HEK293 (cell line): ENCODE measurements at regions not wholly inside any gene's neighbourhood (a gene's known extent, or its start where the extent isn't known, plus 50 kb on each side); places are given as distances from the start of the nearest gene placed in this dataset.

ENCODE experiments used
- CTCF ChIA-PET: fragments of 350-600 bp; formaldehyde crosslinking; extraction: SDS; loops from one replicate; lab custom pipeline; 2021; ENCODE audit warnings: antibody characterized with exemption; lab: Yijun Ruan, JAX
- POLR2A ChIA-PET: fragments of 300-600 bp; formaldehyde crosslinking; extraction: SDS; loops from one replicate; lab custom pipeline; 2020; ENCODE audit warnings: antibody characterized with exemption, inconsistent platforms; lab: Yijun Ruan, JAX
- H3K27ac ChIP-seq: fragments of 200-500 bp; sonication (Bioruptor generic); 2 replicates; pipeline ENCODE4 v1.5.1; 2014; ENCODE audit warnings: low read depth, low read length, control low read depth, inconsistent platforms; ENCODE audit errors: extremely low read depth
- H3K36me3 ChIP-seq, 2 experiments: fragments of 200-500 bp in 1 of 2; sonication (Bioruptor generic) in 1 of 2; 1 replicate in 1 of 2; 2 replicates in 1 of 2; pipeline ENCODE4 v1.5.1; 2014 to 2017; ENCODE audit warnings: inconsistent platforms in 2 of 2, low read length in 2 of 2; ENCODE audit not compliant: control insufficient read depth in 2 of 2, insufficient read depth in 1 of 2
- H3K4me1 ChIP-seq: fragments of 200-500 bp; sonication (Bioruptor generic); 2 replicates; pipeline ENCODE4 v1.5.1; 2014; ENCODE audit warnings: mild to moderate bottlenecking, low read length, inconsistent platforms; ENCODE audit not compliant: control insufficient read depth, insufficient read depth
- H3K4me3 ChIP-seq: 2 replicates; pipeline ENCODE4 v1.5.1; 2011; ENCODE audit warnings: low read depth, mild to moderate bottlenecking, control low read depth, low read length, moderate library complexity
- H3K9me3 ChIP-seq: fragments of 200-500 bp; sonication (Bioruptor generic); 2 replicates; pipeline ENCODE4 v1.5.1; 2014; ENCODE audit warnings: low read depth, low read length, inconsistent platforms; ENCODE audit not compliant: control insufficient read depth, insufficient read depth
- HOXD13 ChIP-seq: sonication (generic); formaldehyde crosslinking; IDR thresholded peaks from 2 replicates; pipeline ENCODE4 v1.8.0; 2022; ENCODE audit warnings: missing genetic modification reagents, borderline replicate concordance
- SALL2 ChIP-seq: fragments of 450-650 bp; formaldehyde crosslinking; IDR thresholded peaks from 2 replicates; pipeline ENCODE4 v1.5.0; 2017; ENCODE audit warnings: missing biosample characterization, mild to moderate bottlenecking, missing genetic modification characterization, borderline replicate concordance
- YY1 ChIP-seq: fragments of 450-650 bp; formaldehyde crosslinking; IDR thresholded peaks from 2 replicates; pipeline ENCODE4 v1.5.1; 2018; ENCODE audit warnings: missing biosample characterization, missing genetic modification characterization
- ZBTB17 ChIP-seq: fragments of 450-650 bp; formaldehyde crosslinking; IDR thresholded peaks from 2 replicates; pipeline ENCODE4 v1.5.1; 2016; ENCODE audit warnings: missing biosample characterization, missing genetic modification characterization
- ZNF157 ChIP-seq: fragments of 450-650 bp; formaldehyde crosslinking; IDR thresholded peaks from 2 replicates; pipeline ENCODE4 v1.5.1; 2016; ENCODE audit warnings: missing biosample characterization, missing genetic modification characterization
- ZNF16 ChIP-seq: fragments of 450-650 bp; formaldehyde crosslinking; IDR thresholded peaks from 2 replicates; pipeline ENCODE4 v1.5.1; 2016; ENCODE audit warnings: low read depth, missing biosample characterization, missing genetic modification characterization
- ZNF223 ChIP-seq: fragments of 450-650 bp; formaldehyde crosslinking; IDR thresholded peaks from 2 replicates; pipeline ENCODE4 v1.5.1; 2016; ENCODE audit warnings: missing biosample characterization, missing genetic modification characterization
- ZNF37A ChIP-seq: fragments of 450-650 bp; IDR thresholded peaks from 2 replicates; pipeline ENCODE4 v1.5.1; 2018; ENCODE audit warnings: missing biosample characterization, missing genetic modification characterization
- ZNF426 ChIP-seq: fragments of 450-650 bp; formaldehyde crosslinking; IDR thresholded peaks from 2 replicates; pipeline ENCODE4 v1.5.1; 2017; ENCODE audit warnings: missing biosample characterization, missing genetic modification characterization, mild to moderate bottlenecking, inconsistent platforms, moderate library complexity
- ZNF560 ChIP-seq: fragments of 450-650 bp; formaldehyde crosslinking; IDR thresholded peaks from 2 replicates; pipeline ENCODE4 v1.5.1; 2017; ENCODE audit warnings: missing biosample characterization, missing genetic modification characterization, borderline replicate concordance
- ZNF701 ChIP-seq: fragments of 450-650 bp; formaldehyde crosslinking; IDR thresholded peaks from 2 replicates; pipeline ENCODE4 v1.5.1; 2016; ENCODE audit warnings: missing biosample characterization, missing genetic modification characterization
- ZNF768 ChIP-seq: fragments of 450-650 bp; formaldehyde crosslinking; IDR thresholded peaks from 2 replicates; pipeline ENCODE4 v1.5.1; 2018; ENCODE audit warnings: missing biosample characterization, mild to moderate bottlenecking, missing genetic modification characterization
- ZNF777 ChIP-seq: fragments of 450-650 bp; formaldehyde crosslinking; IDR thresholded peaks from 2 replicates; pipeline ENCODE4 v1.5.1; 2017; ENCODE audit warnings: missing biosample characterization, missing genetic modification characterization, borderline replicate concordance
- ZNF791 ChIP-seq: fragments of 450-650 bp; formaldehyde crosslinking; IDR thresholded peaks from 2 replicates; pipeline ENCODE4 v1.5.1; 2016; ENCODE audit warnings: missing biosample characterization, missing genetic modification characterization
- ZSCAN23 ChIP-seq: fragments of 450-650 bp; formaldehyde crosslinking; IDR thresholded peaks from 2 replicates; pipeline ENCODE4 v1.5.1; 2016; ENCODE audit warnings: missing biosample characterization, missing genetic modification characterization
- TF ChIP-seq, protein P1 (sequence below): fragments of 450-650 bp; formaldehyde crosslinking; IDR thresholded peaks from 2 replicates; pipeline ENCODE4 v1.5.1; 2016; ENCODE audit warnings: missing biosample characterization, missing genetic modification characterization
- TF ChIP-seq, protein P2 (sequence below): fragments of 450-650 bp; formaldehyde crosslinking; IDR thresholded peaks from 2 replicates; pipeline ENCODE4 v1.5.1; 2016; ENCODE audit warnings: missing biosample characterization, missing genetic modification characterization
- TF ChIP-seq, protein P3 (sequence below): fragments of 450-650 bp; formaldehyde crosslinking; IDR thresholded peaks from 2 replicates; pipeline ENCODE4 v1.5.1; 2016; ENCODE audit warnings: missing biosample characterization, missing genetic modification characterization
- TF ChIP-seq, protein P4 (sequence below): fragments of 450-650 bp; formaldehyde crosslinking; IDR thresholded peaks from 2 replicates; pipeline ENCODE4 v1.5.1; 2016; ENCODE audit warnings: missing biosample characterization, missing genetic modification characterization

DNA sequence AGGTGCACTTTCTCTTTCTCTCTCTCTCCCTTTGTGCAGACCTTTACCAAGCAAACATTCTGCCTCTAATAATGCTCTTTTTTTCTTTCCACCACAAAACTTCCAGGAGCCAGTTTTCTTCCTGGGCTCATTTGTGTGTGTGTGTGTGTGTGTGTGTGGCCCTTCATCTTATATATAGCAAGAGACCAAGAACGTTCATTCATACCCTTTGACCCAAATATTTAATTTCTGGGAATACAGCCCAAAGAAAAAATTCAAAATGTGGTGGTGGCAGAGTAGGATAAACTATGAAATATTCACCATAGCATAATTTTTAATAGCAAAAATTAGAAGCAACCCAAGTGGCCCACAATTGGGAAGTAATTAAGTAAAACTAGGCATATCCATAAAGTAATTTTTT is 398.9 kb downstream of the IGSF11 start (continued):
- TF ChIP-seq, protein P1, sequence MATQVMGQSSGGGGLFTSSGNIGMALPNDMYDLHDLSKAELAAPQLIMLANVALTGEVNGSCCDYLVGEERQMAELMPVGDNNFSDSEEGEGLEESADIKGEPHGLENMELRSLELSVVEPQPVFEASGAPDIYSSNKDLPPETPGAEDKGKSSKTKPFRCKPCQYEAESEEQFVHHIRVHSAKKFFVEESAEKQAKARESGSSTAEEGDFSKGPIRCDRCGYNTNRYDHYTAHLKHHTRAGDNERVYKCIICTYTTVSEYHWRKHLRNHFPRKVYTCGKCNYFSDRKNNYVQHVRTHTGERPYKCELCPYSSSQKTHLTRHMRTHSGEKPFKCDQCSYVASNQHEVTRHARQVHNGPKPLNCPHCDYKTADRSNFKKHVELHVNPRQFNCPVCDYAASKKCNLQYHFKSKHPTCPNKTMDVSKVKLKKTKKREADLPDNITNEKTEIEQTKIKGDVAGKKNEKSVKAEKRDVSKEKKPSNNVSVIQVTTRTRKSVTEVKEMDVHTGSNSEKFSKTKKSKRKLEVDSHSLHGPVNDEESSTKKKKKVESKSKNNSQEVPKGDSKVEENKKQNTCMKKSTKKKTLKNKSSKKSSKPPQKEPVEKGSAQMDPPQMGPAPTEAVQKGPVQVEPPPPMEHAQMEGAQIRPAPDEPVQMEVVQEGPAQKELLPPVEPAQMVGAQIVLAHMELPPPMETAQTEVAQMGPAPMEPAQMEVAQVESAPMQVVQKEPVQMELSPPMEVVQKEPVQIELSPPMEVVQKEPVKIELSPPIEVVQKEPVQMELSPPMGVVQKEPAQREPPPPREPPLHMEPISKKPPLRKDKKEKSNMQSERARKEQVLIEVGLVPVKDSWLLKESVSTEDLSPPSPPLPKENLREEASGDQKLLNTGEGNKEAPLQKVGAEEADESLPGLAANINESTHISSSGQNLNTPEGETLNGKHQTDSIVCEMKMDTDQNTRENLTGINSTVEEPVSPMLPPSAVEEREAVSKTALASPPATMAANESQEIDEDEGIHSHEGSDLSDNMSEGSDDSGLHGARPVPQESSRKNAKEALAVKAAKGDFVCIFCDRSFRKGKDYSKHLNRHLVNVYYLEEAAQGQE (tag by site-specific recombination) = no peak
- TF ChIP-seq ZNF37A (tag by site-specific recombination) (no peak), ZNF791 (tag by site-specific recombination) (no peak), ZNF560 (tag by site-specific recombination) (no peak), ZNF223 (tag by site-specific recombination) (no peak)

DNA sequence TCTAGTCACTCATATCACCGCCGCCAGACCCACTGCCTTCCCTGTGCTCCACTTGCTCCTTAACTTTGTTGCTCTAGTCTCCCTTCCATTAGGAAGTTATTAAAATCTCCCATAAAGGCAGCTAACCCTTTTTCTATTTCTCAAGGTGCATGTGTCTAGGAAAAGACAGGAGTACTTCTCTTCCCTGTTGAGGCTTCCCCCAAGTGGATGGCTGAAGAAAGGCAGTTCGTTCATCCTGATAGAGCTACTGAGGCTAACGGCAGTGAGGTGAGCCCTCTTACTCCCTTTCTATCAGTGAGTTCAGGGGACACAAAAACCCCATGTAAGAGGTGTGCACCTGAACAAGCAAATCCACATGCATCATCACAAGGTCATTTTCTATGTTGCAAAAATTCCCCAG is 397.8 kb downstream of the IGSF11 start:
- H3K27ac ChIP-seq = no peak overlapping the region
- no peak for TF ChIP-seq ZNF701
- TF ChIP-seq, protein P2, sequence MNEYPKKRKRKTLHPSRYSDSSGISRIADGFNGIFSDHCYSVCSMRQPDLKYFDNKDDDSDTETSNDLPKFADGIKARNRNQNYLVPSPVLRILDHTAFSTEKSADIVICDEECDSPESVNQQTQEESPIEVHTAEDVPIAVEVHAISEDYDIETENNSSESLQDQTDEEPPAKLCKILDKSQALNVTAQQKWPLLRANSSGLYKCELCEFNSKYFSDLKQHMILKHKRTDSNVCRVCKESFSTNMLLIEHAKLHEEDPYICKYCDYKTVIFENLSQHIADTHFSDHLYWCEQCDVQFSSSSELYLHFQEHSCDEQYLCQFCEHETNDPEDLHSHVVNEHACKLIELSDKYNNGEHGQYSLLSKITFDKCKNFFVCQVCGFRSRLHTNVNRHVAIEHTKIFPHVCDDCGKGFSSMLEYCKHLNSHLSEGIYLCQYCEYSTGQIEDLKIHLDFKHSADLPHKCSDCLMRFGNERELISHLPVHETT (tag by site-specific recombination) = no peak
- no peak for TF ChIP-seq HOXD13 (CRISPR knock-in tag)
- TF ChIP-seq SALL2 (tag by site-specific recombination) = no peak
- TF ChIP-seq, all 188 proteins: peak for 0
- no peak overlapping the region for H3K4me3 ChIP-seq
- no peaks in the 10 kb centered on the region for H3K9me3 ChIP-seq
- ChIA-PET POLR2A (no interaction called here), CTCF (interaction anchor here (0.6 to 1.5 kb wide), 3 partner anchors 11 to 1011 kb away, joined by 3 to 4 read pairs (median 3); no protein-coding TSS in a partner anchor)
- no peaks in the 10 kb centered on the region for H3K36me3 ChIP-seq
- H3K4me1 ChIP-seq = no peaks in the 10 kb centered on the region

DNA sequence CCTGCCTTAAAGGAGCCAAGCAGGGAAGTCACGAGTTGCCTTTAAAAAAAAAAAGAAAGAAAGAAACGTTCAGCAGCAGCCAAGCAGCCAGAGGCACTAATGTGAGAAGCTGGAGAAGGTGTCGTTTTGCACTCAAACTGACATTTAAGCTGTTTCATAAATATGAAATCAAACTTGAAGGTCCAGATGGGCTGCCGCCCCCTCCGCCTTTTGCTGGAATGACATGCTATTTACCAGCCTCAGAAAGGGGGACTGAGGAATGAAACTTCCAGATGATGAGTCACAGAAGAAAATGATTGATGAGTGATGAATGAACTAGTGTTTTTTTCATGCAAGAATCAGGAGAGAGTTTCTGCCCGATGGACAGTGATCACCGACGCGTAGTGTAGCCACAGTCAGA is 396.8 kb downstream of the IGSF11 start:
- no peaks in the 10 kb centered on the region for H3K9me3 ChIP-seq
- ChIA-PET CTCF (interaction anchor here (0.7 to 1.5 kb wide), 2 partner anchors 12 to 405 kb away, joined by 4 to 6 read pairs; no protein-coding TSS in a partner anchor), POLR2A (no interaction called here)
- TF ChIP-seq ZBTB17 (no peak), ZNF768 (tag by site-specific recombination) (no peak), ZNF157 (tag by site-specific recombination) (no peak), YY1 (tag by site-specific recombination) (no peak), ZNF777 (tag by site-specific recombination) (no peak), ZSCAN23 (no peak), ZNF426 (tag by site-specific recombination) (no peak), ZNF16 (tag by site-specific recombination) (no peak)
- TF ChIP-seq, protein P3, sequence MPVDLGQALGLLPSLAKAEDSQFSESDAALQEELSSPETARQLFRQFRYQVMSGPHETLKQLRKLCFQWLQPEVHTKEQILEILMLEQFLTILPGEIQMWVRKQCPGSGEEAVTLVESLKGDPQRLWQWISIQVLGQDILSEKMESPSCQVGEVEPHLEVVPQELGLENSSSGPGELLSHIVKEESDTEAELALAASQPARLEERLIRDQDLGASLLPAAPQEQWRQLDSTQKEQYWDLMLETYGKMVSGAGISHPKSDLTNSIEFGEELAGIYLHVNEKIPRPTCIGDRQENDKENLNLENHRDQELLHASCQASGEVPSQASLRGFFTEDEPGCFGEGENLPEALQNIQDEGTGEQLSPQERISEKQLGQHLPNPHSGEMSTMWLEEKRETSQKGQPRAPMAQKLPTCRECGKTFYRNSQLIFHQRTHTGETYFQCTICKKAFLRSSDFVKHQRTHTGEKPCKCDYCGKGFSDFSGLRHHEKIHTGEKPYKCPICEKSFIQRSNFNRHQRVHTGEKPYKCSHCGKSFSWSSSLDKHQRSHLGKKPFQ = no peak
- TF ChIP-seq, protein P4, sequence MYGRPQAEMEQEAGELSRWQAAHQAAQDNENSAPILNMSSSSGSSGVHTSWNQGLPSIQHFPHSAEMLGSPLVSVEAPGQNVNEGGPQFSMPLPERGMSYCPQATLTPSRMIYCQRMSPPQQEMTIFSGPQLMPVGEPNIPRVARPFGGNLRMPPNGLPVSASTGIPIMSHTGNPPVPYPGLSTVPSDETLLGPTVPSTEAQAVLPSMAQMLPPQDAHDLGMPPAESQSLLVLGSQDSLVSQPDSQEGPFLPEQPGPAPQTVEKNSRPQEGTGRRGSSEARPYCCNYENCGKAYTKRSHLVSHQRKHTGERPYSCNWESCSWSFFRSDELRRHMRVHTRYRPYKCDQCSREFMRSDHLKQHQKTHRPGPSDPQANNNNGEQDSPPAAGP = no peak
- H3K36me3 ChIP-seq = no peaks in the 10 kb centered on the region
- H3K4me1 ChIP-seq = no peaks in the 10 kb centered on the region
- no peak overlapping the region for H3K27ac ChIP-seq
- no peak overlapping the region for H3K4me3 ChIP-seq
